ENCODE measurements at regions not wholly inside any gene's neighbourhood (a gene's known extent, or its start where the extent isn't known, plus 50 kb on each side); places are given as distances from the start of the nearest gene placed in this dataset.

DNA sequence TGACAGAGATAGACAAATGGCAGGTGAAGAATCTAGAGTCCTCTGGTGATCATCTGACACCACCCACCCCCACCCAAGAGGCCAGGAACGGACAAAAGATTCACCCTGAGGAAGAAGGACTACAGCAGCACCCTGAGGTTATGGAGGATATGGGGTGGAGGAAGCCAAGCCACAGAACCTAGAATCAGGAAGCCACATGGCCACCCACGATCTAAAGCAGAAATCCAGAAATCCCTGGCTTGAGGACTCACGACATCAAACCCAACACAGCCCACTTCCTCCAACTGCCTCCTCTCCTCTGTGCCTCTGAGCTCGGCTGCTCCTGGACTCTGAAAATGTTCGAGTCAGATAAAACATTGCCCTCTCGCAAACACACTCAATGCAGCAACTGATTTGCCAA lies 364.3 kb downstream of the SHANK2 start:
- Histone ChIP-seq H3K9me3 (ENCODE audit: insufficient read depth, low read length, severe bottlenecking) (no peaks in the 10 kb centered on the region), H3K36me3 (ENCODE audit: insufficient read depth, low read length) (no peaks in the 10 kb centered on the region), H3K4me3 (ENCODE audit: low read depth in 1 of 2, low read length in 2 of 2) (no peak overlapping the region), H3K4me2 (ENCODE audit: insufficient read depth, low read length) (no peak overlapping the region), H3K27me3 (ENCODE audit: insufficient read depth, low read length, poor library complexity) (no peaks in the 10 kb centered on the region), H3K27ac (ENCODE audit: low read length) (no peak overlapping the region), H4K20me1 (ENCODE audit: insufficient read depth, low read length) (no peaks in the 10 kb centered on the region), H3K79me2 (ENCODE audit: insufficient read depth, low read length) (no peaks in the 10 kb centered on the region), H3K4me1 (ENCODE audit: insufficient read depth, low read length) (no peaks in the 10 kb centered on the region), H3K9ac (ENCODE audit: low read depth, low read length) (no peak overlapping the region), H2AFZ (ENCODE audit: low read depth, low read length) (no peak overlapping the region)
- ATAC-seq (ENCODE audit: insufficient read depth, low read depth) (no peak), DNase-seq (no peak)
- no peak for TF ChIP-seq EZH2 (IDR thresholded peaks at IDR 0.05; ENCODE audit: borderline replicate concordance, low read depth, low read length, severe bottlenecking)
- TF ChIP-seq, protein P1, sequence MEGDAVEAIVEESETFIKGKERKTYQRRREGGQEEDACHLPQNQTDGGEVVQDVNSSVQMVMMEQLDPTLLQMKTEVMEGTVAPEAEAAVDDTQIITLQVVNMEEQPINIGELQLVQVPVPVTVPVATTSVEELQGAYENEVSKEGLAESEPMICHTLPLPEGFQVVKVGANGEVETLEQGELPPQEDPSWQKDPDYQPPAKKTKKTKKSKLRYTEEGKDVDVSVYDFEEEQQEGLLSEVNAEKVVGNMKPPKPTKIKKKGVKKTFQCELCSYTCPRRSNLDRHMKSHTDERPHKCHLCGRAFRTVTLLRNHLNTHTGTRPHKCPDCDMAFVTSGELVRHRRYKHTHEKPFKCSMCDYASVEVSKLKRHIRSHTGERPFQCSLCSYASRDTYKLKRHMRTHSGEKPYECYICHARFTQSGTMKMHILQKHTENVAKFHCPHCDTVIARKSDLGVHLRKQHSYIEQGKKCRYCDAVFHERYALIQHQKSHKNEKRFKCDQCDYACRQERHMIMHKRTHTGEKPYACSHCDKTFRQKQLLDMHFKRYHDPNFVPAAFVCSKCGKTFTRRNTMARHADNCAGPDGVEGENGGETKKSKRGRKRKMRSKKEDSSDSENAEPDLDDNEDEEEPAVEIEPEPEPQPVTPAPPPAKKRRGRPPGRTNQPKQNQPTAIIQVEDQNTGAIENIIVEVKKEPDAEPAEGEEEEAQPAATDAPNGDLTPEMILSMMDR (IDR thresholded peaks at IDR 0.05; ENCODE audit: borderline replicate concordance, extremely low read depth, low read length, poor library complexity, severe bottlenecking) = no peak

DNA sequence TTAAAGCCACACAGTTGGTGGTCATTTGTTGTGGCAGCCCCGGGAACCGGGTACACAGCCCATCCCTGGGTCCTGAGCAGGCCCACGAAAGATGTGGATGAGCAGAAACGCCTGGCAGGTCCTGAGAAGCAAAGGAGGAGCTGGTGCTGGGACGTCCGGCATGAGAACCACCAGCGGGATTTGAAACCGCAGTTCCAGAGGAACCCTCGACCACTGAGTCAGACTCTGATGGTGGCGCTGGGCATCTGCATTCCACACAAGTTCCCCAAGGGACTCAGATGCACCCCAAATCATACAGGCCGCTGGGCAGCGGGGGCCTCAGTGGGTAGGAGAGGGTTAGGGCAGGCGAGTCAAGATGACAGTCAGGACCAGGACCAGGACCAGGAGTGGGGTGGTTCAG lies 363.0 kb downstream of the SHANK2 start:
- no peak overlapping the region for H3K9ac ChIP-seq (ENCODE audit: low read depth, low read length)
- H3K27ac ChIP-seq (ENCODE audit: low read length) = no peak overlapping the region
- H3K4me3 ChIP-seq (ENCODE audit: low read depth in 1 of 2, low read length in 2 of 2) = no peak overlapping the region
- H3K4me2 ChIP-seq (ENCODE audit: insufficient read depth, low read length) = no peak overlapping the region
- no peaks in the 10 kb centered on the region for H3K27me3 ChIP-seq (ENCODE audit: insufficient read depth, low read length, poor library complexity)
- no peaks in the 10 kb centered on the region for H3K36me3 ChIP-seq (ENCODE audit: insufficient read depth, low read length)
- H3K4me1 ChIP-seq (ENCODE audit: insufficient read depth, low read length) = no peaks in the 10 kb centered on the region
- H3K9me3 ChIP-seq (ENCODE audit: insufficient read depth, low read length, severe bottlenecking) = no peaks in the 10 kb centered on the region
- H2AFZ ChIP-seq (ENCODE audit: low read depth, low read length) = no peak overlapping the region
- TF ChIP-seq, protein P1 (IDR thresholded peaks at IDR 0.05; ENCODE audit: borderline replicate concordance, extremely low read depth, low read length, poor library complexity, severe bottlenecking) = no peak
- no peak for TF ChIP-seq EZH2 (IDR thresholded peaks at IDR 0.05; ENCODE audit: borderline replicate concordance, low read depth, low read length, severe bottlenecking)
- H3K79me2 ChIP-seq (ENCODE audit: insufficient read depth, low read length) = no peaks in the 10 kb centered on the region
- ATAC-seq (ENCODE audit: insufficient read depth, low read depth) (no peak), DNase-seq (no peak)
- H4K20me1 ChIP-seq (ENCODE audit: insufficient read depth, low read length) = no peaks in the 10 kb centered on the region

DNA sequence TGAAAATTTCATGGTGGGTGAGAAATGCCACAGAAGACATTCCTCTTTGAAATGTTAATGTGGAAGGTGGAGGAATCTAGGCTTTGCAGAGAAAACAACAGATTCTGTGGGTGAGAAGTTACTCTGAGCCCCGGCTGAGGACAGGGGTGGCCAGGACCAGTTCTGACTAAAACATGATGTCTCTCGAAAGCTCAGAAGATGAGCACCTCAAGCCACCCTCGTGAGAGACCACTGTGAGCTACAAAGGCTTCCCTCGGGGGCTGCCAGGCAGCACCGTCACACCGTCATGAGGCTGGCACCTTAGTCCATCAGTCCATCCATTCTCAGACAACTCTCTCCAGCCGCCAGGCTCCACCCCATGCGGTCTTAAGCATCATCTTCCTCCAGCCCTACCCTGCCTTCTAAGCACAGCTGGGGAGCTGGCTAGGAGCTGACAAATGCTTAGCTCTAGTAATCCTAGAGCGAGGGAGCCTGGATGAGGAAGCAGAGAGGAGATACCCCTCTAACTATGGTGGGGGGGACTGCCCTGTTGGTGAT lies 360.5 kb downstream of the SHANK2 start:
- ATAC-seq (ENCODE audit: insufficient read depth, low read depth) = no peak
- TF ChIP-seq, protein P1 (IDR thresholded peaks at IDR 0.05; ENCODE audit: borderline replicate concordance, extremely low read depth, low read length, poor library complexity, severe bottlenecking) = no peak
- no peak for TF ChIP-seq EZH2 (IDR thresholded peaks at IDR 0.05; ENCODE audit: borderline replicate concordance, low read depth, low read length, severe bottlenecking)
- H3K9ac ChIP-seq (ENCODE audit: low read depth, low read length) = no peak overlapping the region
- no peaks in the 10 kb centered on the region for H3K36me3 ChIP-seq (ENCODE audit: insufficient read depth, low read length)
- no peak overlapping the region for H3K27ac ChIP-seq (ENCODE audit: low read length)
- H2AFZ ChIP-seq (ENCODE audit: low read depth, low read length) = no peak overlapping the region
- DNase-seq = no peak
- no peak overlapping the region for H3K4me3 ChIP-seq (ENCODE audit: low read depth in 1 of 2, low read length in 2 of 2)
- H4K20me1 ChIP-seq (ENCODE audit: insufficient read depth, low read length) = no peaks in the 10 kb centered on the region
- H3K79me2 ChIP-seq (ENCODE audit: insufficient read depth, low read length) = no peaks in the 10 kb centered on the region
- H3K9me3 ChIP-seq (ENCODE audit: insufficient read depth, low read length, severe bottlenecking) = peaks cover under 1% of the 10 kb centered on the region
- no peaks in the 10 kb centered on the region for H3K27me3 ChIP-seq (ENCODE audit: insufficient read depth, low read length, poor library complexity)
- H3K4me1 ChIP-seq (ENCODE audit: insufficient read depth, low read length) = no peaks in the 10 kb centered on the region
- no peak overlapping the region for H3K4me2 ChIP-seq (ENCODE audit: insufficient read depth, low read length)

DNA sequence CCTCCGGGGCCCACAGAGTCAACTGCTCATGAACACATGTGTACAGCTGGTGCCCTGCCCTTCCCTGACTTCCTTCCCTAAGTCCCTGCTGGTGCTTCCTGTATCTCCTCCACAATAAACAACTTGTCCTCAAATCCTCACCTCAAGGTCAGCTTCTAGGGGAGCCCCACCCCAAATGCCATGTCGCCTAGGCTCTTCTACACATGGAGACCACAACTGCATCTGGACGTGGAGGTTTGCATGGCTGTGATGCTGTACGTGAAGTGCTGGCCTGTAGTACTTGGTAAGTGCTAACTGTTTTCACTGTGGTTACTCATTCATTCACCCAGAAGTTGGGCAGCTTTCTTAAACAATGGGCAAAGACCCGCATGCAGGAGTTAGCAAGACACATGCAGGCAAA lies 359.5 kb downstream of the SHANK2 start:
- H3K9me3 ChIP-seq (ENCODE audit: insufficient read depth, low read length, severe bottlenecking) = peaks cover 5% of the 10 kb centered on the region
- H3K36me3 ChIP-seq (ENCODE audit: insufficient read depth, low read length) = no peaks in the 10 kb centered on the region
- TF ChIP-seq, protein P1 (IDR thresholded peaks at IDR 0.05; ENCODE audit: borderline replicate concordance, extremely low read depth, low read length, poor library complexity, severe bottlenecking) = no peak
- TF ChIP-seq EZH2 (IDR thresholded peaks at IDR 0.05; ENCODE audit: borderline replicate concordance, low read depth, low read length, severe bottlenecking) = no peak
- H3K27me3 ChIP-seq (ENCODE audit: insufficient read depth, low read length, poor library complexity) = no peaks in the 10 kb centered on the region
- H4K20me1 ChIP-seq (ENCODE audit: insufficient read depth, low read length) = no peaks in the 10 kb centered on the region
- DNase-seq (no peak), ATAC-seq (ENCODE audit: insufficient read depth, low read depth) (no peak)
- no peak overlapping the region for H2AFZ ChIP-seq (ENCODE audit: low read depth, low read length)
- H3K4me3 ChIP-seq (ENCODE audit: low read depth in 1 of 2, low read length in 2 of 2) = no peak overlapping the region
- H3K79me2 ChIP-seq (ENCODE audit: insufficient read depth, low read length) = no peaks in the 10 kb centered on the region
- no peaks in the 10 kb centered on the region for H3K4me1 ChIP-seq (ENCODE audit: insufficient read depth, low read length)
- no peak overlapping the region for H3K9ac ChIP-seq (ENCODE audit: low read depth, low read length)
- no peak overlapping the region for H3K27ac ChIP-seq (ENCODE audit: low read length)
- no peak overlapping the region for H3K4me2 ChIP-seq (ENCODE audit: insufficient read depth, low read length)
